ENCODE measurements at regions not wholly inside any gene's neighbourhood (a gene's known extent, or its start where the extent isn't known, plus 50 kb on each side); places are given as distances from the start of the nearest gene placed in this dataset.

DNA sequence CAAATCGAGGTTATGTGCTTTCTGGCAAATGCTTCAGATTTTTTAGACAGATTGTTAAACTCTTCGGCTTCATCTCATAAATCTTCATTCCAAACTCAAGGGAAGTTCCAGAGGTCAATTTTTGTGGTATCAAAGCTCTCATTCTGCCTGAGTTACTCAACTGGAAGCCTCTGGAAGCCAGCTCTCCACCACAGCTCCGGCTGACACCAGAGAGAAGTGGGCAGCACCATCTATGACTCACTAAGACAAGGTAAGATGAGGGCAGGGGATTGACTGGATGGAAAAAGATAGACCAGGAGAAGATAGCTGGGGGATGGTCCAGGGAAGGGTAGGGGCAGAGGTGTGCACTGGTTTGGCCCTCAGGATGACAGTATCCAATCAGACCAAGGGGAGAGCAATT, 137.3 kb upstream of the HNRNPA3 start:
- TF ChIP-seq TAF1 (IDR thresholded peaks at IDR 0.05; ENCODE audit: low read depth) (no peak), EP300 (IDR thresholded peaks at IDR 0.05; ENCODE audit: borderline replicate concordance) (no peak)
